ENCODE measurements at regions not wholly inside any gene's neighbourhood (a gene's known extent, or its start where the extent isn't known, plus 50 kb on each side); places are given as distances from the start of the nearest gene placed in this dataset.

DNA sequence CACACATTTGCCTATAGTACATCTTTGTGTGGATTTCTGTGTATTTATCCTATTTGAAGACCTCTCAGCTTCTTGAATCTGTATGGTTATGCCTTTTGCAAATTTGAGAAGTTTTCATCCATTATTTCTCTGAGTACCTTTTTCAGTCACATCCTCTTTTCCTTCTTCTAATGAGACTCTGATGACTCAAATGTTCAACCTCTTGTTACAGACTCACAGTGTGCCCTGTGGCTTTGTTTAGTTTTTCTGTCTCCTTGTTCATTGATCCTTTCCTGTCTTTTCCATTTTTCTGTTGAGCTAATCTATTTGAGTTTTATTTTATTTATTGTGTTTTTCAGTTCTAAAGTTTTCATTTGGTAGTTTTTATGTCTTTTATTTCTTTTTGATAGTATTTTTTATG, 87.0 kb upstream of the LRP1B start:
- DNase-seq (no peak), ATAC-seq (no peak)
- Mint-ChIP-seq H3K4me3 (no peak overlapping the region), H3K27me3 (no peaks in the 10 kb centered on the region), H3K36me3 (ENCODE audit: low read depth) (no peaks in the 10 kb centered on the region), H3K9me3 (peaks cover 12% of the 10 kb centered on the region), H3K4me1 (ENCODE audit: low read depth) (no peaks in the 10 kb centered on the region), H3K27ac (no peak overlapping the region)
- TF ChIP-seq, protein P1, sequence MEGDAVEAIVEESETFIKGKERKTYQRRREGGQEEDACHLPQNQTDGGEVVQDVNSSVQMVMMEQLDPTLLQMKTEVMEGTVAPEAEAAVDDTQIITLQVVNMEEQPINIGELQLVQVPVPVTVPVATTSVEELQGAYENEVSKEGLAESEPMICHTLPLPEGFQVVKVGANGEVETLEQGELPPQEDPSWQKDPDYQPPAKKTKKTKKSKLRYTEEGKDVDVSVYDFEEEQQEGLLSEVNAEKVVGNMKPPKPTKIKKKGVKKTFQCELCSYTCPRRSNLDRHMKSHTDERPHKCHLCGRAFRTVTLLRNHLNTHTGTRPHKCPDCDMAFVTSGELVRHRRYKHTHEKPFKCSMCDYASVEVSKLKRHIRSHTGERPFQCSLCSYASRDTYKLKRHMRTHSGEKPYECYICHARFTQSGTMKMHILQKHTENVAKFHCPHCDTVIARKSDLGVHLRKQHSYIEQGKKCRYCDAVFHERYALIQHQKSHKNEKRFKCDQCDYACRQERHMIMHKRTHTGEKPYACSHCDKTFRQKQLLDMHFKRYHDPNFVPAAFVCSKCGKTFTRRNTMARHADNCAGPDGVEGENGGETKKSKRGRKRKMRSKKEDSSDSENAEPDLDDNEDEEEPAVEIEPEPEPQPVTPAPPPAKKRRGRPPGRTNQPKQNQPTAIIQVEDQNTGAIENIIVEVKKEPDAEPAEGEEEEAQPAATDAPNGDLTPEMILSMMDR (IDR thresholded peaks at IDR 0.05) = no peak
- intact Hi-C loops (cut with micrococcal nuclease) = no loop called here
- ChIA-PET CTCF (no interaction called here), POLR2A (no interaction called here)

DNA sequence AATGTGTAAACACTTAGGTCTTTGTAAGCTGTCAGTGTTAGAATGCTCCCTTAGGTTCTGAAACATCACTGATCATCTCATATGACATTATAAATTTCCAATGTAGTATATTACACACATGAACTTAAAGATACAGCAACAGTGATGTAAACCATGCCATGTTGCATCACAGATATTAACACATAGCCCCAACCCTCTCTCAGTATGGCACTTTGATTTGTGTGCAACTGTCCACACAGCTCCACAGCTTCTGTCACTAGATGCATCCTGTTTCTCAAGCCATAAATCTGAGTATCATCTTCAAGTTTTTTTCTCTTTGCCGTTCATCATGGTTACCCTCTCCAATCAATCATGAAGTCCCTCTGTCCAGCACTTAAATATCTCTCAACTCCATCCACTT, 69.2 kb upstream of the LRP1B start:
- CTCF ChIA-PET = no interaction called here
- POLR2A ChIA-PET = no interaction called here

DNA sequence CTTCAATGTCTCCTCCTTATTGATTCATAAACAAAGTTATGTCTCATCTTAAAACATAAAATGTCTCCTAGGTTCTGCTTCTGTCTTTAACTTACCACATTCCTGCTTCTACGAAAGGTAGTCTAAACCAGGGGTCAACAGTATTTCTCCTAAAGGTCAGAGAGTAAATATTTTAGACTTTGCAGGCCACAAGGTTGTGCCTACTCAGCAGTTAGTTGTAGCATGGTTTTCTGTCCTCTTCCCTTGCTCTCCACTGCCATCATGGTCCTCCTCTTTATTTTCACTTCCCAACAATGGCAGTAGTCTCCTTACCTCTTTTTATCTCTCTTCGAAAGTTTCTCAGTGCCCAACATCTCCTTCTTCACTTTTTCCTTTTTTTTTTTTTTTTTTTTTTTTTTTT, 68.3 kb upstream of the LRP1B start:
- intact Hi-C loops (cut with micrococcal nuclease) = no loop called here

More for the DNA sequence above, 69.2 kb upstream of the LRP1B start:
- intact Hi-C loops (cut with micrococcal nuclease) = no loop called here
- ATAC-seq = no peak
- no peaks in the 10 kb centered on the region for H3K27me3 Mint-ChIP-seq
- H3K4me3 Mint-ChIP-seq = no peak overlapping the region
- H3K36me3 Mint-ChIP-seq (ENCODE audit: low read depth) = no peaks in the 10 kb centered on the region
- H3K4me1 Mint-ChIP-seq (ENCODE audit: low read depth) = no peaks in the 10 kb centered on the region
- peaks cover 5% of the 10 kb centered on the region for H3K9me3 Mint-ChIP-seq
- TF ChIP-seq, protein P1 (IDR thresholded peaks at IDR 0.05) = no peak
- H3K27ac Mint-ChIP-seq = no peak overlapping the region
- no peak for DNase-seq

DNA sequence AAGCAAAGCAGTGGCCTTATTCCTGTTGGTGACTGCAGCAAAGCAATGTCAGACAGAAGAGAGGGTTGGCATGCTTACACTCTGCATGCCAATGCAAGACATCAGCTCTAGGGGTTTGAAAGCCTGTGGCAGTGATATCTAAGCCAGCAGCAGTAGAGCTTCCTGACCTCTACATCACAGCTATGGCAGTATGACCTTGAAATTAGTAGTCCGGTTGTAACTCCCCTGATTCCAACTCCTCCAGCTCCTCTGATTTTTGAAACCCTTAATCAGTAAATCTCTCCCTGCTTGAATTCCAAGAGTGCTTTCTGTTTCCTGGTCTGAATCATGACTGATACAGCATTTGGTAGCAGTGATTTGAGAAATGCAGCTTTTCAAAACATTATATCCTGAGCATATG, 60.0 kb upstream of the LRP1B start:
- no peak overlapping the region for H3K27ac Mint-ChIP-seq
- ATAC-seq (no peak), DNase-seq (no peak)
- ChIA-PET POLR2A (no interaction called here), CTCF (no interaction called here)
- no peaks in the 10 kb centered on the region for H3K27me3 Mint-ChIP-seq
- peaks cover 2% of the 10 kb centered on the region for H3K9me3 Mint-ChIP-seq
- no peak overlapping the region for H3K4me3 Mint-ChIP-seq
- TF ChIP-seq, protein P1 (IDR thresholded peaks at IDR 0.05) = no peak
- no peaks in the 10 kb centered on the region for H3K4me1 Mint-ChIP-seq (ENCODE audit: low read depth)
- no peaks in the 10 kb centered on the region for H3K36me3 Mint-ChIP-seq (ENCODE audit: low read depth)
- intact Hi-C loops (cut with micrococcal nuclease) = no loop called here

More for the DNA sequence above, 68.3 kb upstream of the LRP1B start:
- Mint-ChIP-seq H3K27ac (no peak overlapping the region), H3K27me3 (no peaks in the 10 kb centered on the region), H3K4me3 (no peak overlapping the region), H3K4me1 (ENCODE audit: low read depth) (no peaks in the 10 kb centered on the region), H3K36me3 (ENCODE audit: low read depth) (no peaks in the 10 kb centered on the region), H3K9me3 (peaks cover 3% of the 10 kb centered on the region)
- TF ChIP-seq, protein P1 (IDR thresholded peaks at IDR 0.05) = no peak
- DNase-seq = no peak
- ATAC-seq = no peak
- ChIA-PET CTCF (no interaction called here), POLR2A (no interaction called here)

DNA sequence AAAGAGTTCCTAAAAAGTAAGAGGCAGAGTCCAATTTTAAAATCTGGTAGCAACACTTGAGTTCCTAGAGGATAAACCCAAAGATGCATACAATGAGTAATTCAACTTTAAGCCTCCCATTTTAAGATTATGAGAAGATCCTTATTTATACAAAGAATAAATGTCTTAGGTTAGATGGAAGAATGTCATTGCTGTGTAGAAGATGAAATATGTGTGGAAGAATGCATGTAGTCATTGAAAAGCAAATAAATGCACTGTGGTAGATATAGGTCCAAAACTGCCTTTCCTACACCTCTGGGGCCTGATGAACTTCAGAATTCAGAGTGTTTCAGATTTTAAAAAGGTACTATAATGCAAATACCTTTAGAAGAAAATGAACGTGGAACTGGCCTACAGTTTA, 58.7 kb upstream of the LRP1B start:
- H3K36me3 Mint-ChIP-seq (ENCODE audit: low read depth) = no peaks in the 10 kb centered on the region
- H3K4me3 Mint-ChIP-seq = no peak overlapping the region

More for the DNA sequence above, 58.7 kb upstream of the LRP1B start:
- intact Hi-C loops (cut with micrococcal nuclease) = no loop called here
- Mint-ChIP-seq H3K9me3 (peaks cover 2% of the 10 kb centered on the region), H3K4me1 (ENCODE audit: low read depth) (no peaks in the 10 kb centered on the region), H3K27ac (no peak overlapping the region), H3K27me3 (no peaks in the 10 kb centered on the region)
- ATAC-seq = no peak
- CTCF ChIA-PET = no interaction called here
- POLR2A ChIA-PET = no interaction called here
- DNase-seq = no peak
- TF ChIP-seq, protein P1 (IDR thresholded peaks at IDR 0.05) = no peak
